GM12891 (cell line): ENCODE measurements at regions not wholly inside any gene's neighbourhood (a gene's known extent, or its start where the extent isn't known, plus 50 kb on each side); places are given as distances from the start of the nearest gene placed in this dataset.

Experiments
- POLR2A ChIP-seq: IDR thresholded peaks from 2 replicates; pipeline ENCODE4 v1.6.1; 2011; ENCODE audit warnings: low read depth, low read length, control low read depth
- POLR2AphosphoS5 ChIP-seq: IDR thresholded peaks from 2 replicates; pipeline ENCODE4 v1.6.1; 2011; ENCODE audit warnings: low read depth, low read length, control low read depth
- POU2F2 ChIP-seq: IDR thresholded peaks from 2 replicates; pipeline ENCODE4 v1.6.1; 2011; ENCODE audit warnings: low read depth, mild to moderate bottlenecking, control low read depth, low read length, moderate library complexity
- SPI1 ChIP-seq: IDR thresholded peaks from 2 replicates; pipeline ENCODE4 v1.6.1; 2011; ENCODE audit warnings: low read depth, low read length, control low read depth
- TAF1 ChIP-seq: IDR thresholded peaks from 2 replicates; pipeline ENCODE4 v1.6.1; 2011; ENCODE audit warnings: low read depth, low read length, control low read depth

GRCh38 chr22:27122574-27122973 is 465.2 kb downstream of the MIAT start:
- TF ChIP-seq POLR2A (no peak), POLR2AphosphoS5 (no peak), TAF1 (no peak), SPI1 (no peak), POU2F2 (no peak)
